Epithelial cell of proximal tubule (primary cell): ENCODE measurements at regions not wholly inside any gene's neighbourhood (a gene's known extent, or its start where the extent isn't known, plus 50 kb on each side); places are given as distances from the start of the nearest gene placed in this dataset.

ENCODE experiments used
- DNase-seq: peaks from one replicate; pipeline ENCODE4 v3.0.0-alpha.2; 2011; ENCODE audit warnings: low read depth
- H3K4me3 ChIP-seq: 2 replicates; pipeline ENCODE4 v1.5.1; 2011; ENCODE audit warnings: low read depth, mild to moderate bottlenecking, low read length
- CTCF ChIP-seq: conservative IDR thresholded peaks from 2 replicates; pipeline ENCODE4 v1.5.1; 2012; ENCODE audit warnings: low read depth, mild to moderate bottlenecking, low read length

- H3K4me3 ChIP-seq: no peak overlapping the region
- DNase-seq: no peak
- TF ChIP-seq CTCF: no peak
Measured at GRCh38 chr22:48431536-48432315, 1395.9 kb downstream of the BRD1 start.

- no peak for DNase-seq
- no peak overlapping the region for H3K4me3 ChIP-seq
- TF ChIP-seq CTCF: no peak
Measured at GRCh38 chr22:48431014-48431413, 1396.7 kb downstream of the BRD1 start.

- DNase-seq: no peak
- TF ChIP-seq CTCF: no peak
- H3K4me3 ChIP-seq: no peak overlapping the region
Measured at GRCh38 chr22:48429446-48430020, 1398.1 kb downstream of the BRD1 start.

GRCh38 chr22:48428631-48429371 is 1398.9 kb downstream of the BRD1 start:
- TF ChIP-seq CTCF: no peak

GRCh38 chr22:48427731-48428211 is 1399.9 kb downstream of the BRD1 start:
- DNase-seq: no peak
- no peak overlapping the region for H3K4me3 ChIP-seq
- TF ChIP-seq CTCF: no peak

More at GRCh38 chr22:48428631-48429371, 1398.9 kb downstream of the BRD1 start:
- DNase-seq: no peak
- H3K4me3 ChIP-seq: no peak overlapping the region

GRCh38 chr22:48426466-48427380 is 1401.0 kb downstream of the BRD1 start:
- H3K4me3 ChIP-seq: no peak overlapping the region
- no peak for TF ChIP-seq CTCF
- DNase-seq: no peak
